K562 (cell line): ENCODE measurements at regions not wholly inside any gene's neighbourhood (a gene's known extent, or its start where the extent isn't known, plus 50 kb on each side); places are given as distances from the start of the nearest gene placed in this dataset.

Experiments used
- REST ChIP-seq, 2 experiments: fragments of 450-650 bp; formaldehyde crosslinking in 1 of 2; IDR thresholded peaks; 2 replicates each; pipeline versions ENCODE4 v1.4.0 to v1.6.1; 2014 to 2020; ENCODE audit warnings: mild to moderate bottlenecking in 2 of 2, borderline replicate concordance in 1 of 2, low read depth in 1 of 2
- TEAD4 ChIP-seq, 2 experiments: sonication (generic) in 1 of 2; formaldehyde crosslinking in 1 of 2; IDR thresholded peaks; 2 replicates each; pipeline versions ENCODE4 v1.6.1 to v1.8.0; 2012 to 2022; ENCODE audit warnings: borderline replicate concordance in 1 of 2, inconsistent platforms in 1 of 2, low read length in 1 of 2, mild to moderate bottlenecking in 1 of 2, missing genetic modification reagents in 1 of 2
- ZKSCAN1 ChIP-seq: fragments of 150-350 bp; IDR thresholded peaks from 2 replicates; pipeline ENCODE4 v1.6.1; 2016; ENCODE audit warnings: low read depth, low read length
- ZNF280B ChIP-seq: fragments of 250-450 bp; sonication (Bioruptor Pico); IDR thresholded peaks from 2 replicates; pipeline ENCODE4 v1.5.1; 2021; ENCODE audit warnings: mild to moderate bottlenecking
- ZNF551 ChIP-seq: fragments of 250-450 bp; sonication (Bioruptor Pico); IDR thresholded peaks from 2 replicates; pipeline ENCODE4 v1.5.0; 2021; ENCODE audit warnings: mild to moderate bottlenecking, moderate library complexity

GRCh38 chr6:81495999-81496398 is 256.5 kb downstream of the TENT5A start (continued):
- TF ChIP-seq ZNF280B (CRISPR knock-in tag) (no peak), ZNF551 (CRISPR knock-in tag) (no peak), ZKSCAN1 (no peak), REST (IDR thresholded peaks at IDR 0.05; ENCODE audit: borderline replicate concordance) (no peak), REST (CRISPR knock-in tag; IDR thresholded peaks at IDR 0.05; ENCODE audit: low read depth) (no peak), TEAD4 (IDR thresholded peaks at IDR 0.05; ENCODE audit: low read length) (no peak), TEAD4 (CRISPR knock-in tag; IDR thresholded peaks at IDR 0.05; ENCODE audit: borderline replicate concordance) (no peak)
